ENCODE measurements at regions not wholly inside any gene's neighbourhood (a gene's known extent, or its start where the extent isn't known, plus 50 kb on each side); places are given as distances from the start of the nearest gene placed in this dataset.

DNA sequence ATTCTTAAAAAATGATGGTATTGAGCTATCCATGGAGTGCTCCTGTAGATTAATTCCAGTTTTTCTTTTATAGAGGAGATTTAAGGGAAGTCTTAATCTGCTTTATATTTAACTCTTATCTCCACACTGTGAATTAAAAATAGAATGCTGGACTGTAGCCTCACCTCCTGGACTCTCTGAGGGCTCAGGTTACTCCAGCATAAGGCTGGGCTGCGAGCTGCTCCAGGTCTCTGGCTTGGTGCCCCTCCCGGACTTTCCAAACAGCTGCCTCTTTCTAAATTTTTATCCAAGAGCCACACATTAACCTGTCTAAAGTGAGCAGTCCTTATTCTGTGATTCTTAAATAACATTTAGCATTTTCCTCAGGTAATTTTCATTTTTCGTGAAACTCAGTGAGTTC, 218.7 kb upstream of the JADE1 start:
- CTCF ChIA-PET: interaction anchor here (1.2 to 1.3 kb wide), 2 partner anchors 16 to 18 kb away, joined by 3 to 4 read pairs; no protein-coding TSS in a partner anchor
- DNase-seq (ENCODE audit: extremely low spot score): no peak
- TF ChIP-seq, protein P1, sequence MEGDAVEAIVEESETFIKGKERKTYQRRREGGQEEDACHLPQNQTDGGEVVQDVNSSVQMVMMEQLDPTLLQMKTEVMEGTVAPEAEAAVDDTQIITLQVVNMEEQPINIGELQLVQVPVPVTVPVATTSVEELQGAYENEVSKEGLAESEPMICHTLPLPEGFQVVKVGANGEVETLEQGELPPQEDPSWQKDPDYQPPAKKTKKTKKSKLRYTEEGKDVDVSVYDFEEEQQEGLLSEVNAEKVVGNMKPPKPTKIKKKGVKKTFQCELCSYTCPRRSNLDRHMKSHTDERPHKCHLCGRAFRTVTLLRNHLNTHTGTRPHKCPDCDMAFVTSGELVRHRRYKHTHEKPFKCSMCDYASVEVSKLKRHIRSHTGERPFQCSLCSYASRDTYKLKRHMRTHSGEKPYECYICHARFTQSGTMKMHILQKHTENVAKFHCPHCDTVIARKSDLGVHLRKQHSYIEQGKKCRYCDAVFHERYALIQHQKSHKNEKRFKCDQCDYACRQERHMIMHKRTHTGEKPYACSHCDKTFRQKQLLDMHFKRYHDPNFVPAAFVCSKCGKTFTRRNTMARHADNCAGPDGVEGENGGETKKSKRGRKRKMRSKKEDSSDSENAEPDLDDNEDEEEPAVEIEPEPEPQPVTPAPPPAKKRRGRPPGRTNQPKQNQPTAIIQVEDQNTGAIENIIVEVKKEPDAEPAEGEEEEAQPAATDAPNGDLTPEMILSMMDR (IDR thresholded peaks at IDR 0.05; ENCODE audit: control extremely low read depth, extremely low read depth, low read depth, missing control alignments): no peak
- POLR2A ChIA-PET: no interaction called here

DNA sequence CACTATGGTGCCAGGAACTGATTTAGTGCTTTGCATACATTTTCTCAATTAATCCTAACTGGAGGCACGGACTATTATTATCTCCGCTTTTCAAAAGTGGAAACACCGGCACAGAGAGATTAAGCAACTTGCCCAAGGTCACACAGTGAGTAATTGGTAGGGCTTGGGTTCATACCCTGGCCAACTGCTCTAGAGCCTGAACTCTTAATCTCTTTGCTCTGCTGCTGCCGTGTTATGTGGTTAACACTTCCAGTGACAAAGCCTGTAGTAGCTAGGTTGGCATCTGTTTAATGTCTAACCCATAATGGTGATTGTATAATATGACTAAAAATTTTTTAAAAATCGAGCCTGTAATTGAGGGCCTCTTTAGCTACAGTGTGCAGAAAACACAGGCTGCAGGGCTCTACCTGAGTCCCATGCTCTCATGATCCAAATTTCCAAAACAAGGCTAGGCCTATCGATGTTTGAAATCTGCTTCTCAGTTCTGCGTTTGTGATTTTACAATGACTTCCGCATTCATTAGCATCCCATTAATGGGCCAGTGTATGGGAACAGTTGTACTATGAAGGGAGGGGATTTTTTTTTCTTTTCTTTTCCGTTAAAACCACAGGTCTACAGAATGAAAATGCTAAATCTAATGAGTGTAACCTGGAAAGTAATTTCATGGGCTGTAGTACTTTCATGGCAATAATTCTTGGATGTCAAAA, 219.3 kb upstream of the JADE1 start:
- no peak for DNase-seq (ENCODE audit: extremely low spot score)
- POLR2A ChIA-PET: no interaction called here
- CTCF ChIA-PET: interaction anchor here (1.2 to 2.4 kb wide), 3 partner anchors 11 to 19 kb away, joined by 3 to 6 read pairs (median 4); no protein-coding TSS in a partner anchor

DNA sequence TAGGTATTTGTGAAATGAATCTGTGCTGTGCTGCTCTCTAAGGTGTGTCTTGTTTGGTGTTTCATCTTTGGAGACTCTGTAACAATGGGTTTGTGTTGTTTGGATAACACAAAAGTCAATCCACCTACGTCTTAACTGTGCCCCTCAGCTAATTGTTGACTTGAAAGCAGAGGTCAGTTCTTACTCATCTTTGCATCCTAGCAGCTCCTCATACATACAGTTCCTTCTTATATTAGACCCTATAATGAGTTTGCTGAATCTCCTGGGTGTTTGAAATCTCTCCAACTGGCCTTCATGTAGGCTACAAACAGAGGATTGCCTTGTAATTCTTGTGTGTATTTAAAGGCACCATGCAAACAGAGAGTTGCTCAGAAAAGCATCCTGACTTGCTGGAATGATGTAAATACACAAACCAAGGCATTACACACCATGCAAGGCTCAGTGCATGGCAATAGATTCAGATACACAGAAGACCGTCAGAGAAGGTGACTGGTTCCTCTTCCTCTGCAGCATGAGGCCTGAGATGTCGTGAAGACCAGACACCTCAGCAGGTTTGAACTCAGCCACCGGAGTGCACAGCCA, 220.0 kb upstream of the JADE1 start:
- ChIA-PET CTCF (interaction anchor here (1.8 to 2.4 kb wide), 2 partner anchors 10 to 16 kb away, joined by 4 to 6 read pairs; no protein-coding TSS in a partner anchor), POLR2A (no interaction called here)
- no peak for DNase-seq (ENCODE audit: extremely low spot score)
- TF ChIP-seq, protein P1 (IDR thresholded peaks at IDR 0.05; ENCODE audit: control extremely low read depth, extremely low read depth, low read depth, missing control alignments): no peak

More for the DNA sequence above, 219.3 kb upstream of the JADE1 start:
- TF ChIP-seq, protein P1 (IDR thresholded peaks at IDR 0.05; ENCODE audit: control extremely low read depth, extremely low read depth, low read depth, missing control alignments): no peak

- TF ChIP-seq, protein P1 (IDR thresholded peaks at IDR 0.05; ENCODE audit: control extremely low read depth, extremely low read depth, low read depth, missing control alignments): no peak
- ChIA-PET POLR2A (no interaction called here), CTCF (interaction anchor here (2.4 to 5.9 kb wide), 2 partner anchors 8 to 13 kb away, joined by 6 to 35 read pairs; no protein-coding TSS in a partner anchor)
These were observed 222.1 kb upstream of the JADE1 start for GRCh38 chr4:128587382-128587781.

GRCh38 chr4:128583753-128584712, 225.5 kb upstream of the JADE1 start:
- TF ChIP-seq, protein P1 (IDR thresholded peaks at IDR 0.05; ENCODE audit: control extremely low read depth, extremely low read depth, low read depth, missing control alignments): no peak
- no peak for DNase-seq (ENCODE audit: extremely low spot score)
- POLR2A ChIA-PET: no interaction called here
- CTCF ChIA-PET: interaction anchor here (1.1 to 5.9 kb wide), 2 partner anchors 9 to 28 kb away, joined by 4 to 35 read pairs; no protein-coding TSS in a partner anchor

More at GRCh38 chr4:128587382-128587781, 222.1 kb upstream of the JADE1 start:
- no peak for DNase-seq (ENCODE audit: extremely low spot score)

DNA sequence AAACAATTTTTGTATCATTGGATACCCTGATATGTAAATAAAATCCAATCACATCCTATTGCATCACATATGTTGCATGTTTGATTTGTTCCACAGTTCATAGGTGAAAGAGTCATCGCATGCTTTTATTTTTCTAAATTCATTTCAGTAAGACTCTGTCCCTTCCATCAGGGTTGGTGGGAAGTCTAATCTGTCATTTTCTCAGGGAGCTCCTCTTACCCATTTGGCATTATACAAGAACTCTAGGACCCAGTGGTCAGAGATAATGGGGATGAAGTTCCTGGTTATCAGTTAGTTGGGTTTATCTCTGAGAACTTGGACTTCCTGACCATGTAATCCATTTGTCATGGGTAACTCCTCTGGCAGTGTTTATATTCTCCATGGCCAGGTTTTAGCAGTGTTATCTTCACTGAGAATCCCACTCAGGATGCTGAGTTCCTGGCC, 227.1 kb upstream of the JADE1 start:
- TF ChIP-seq, protein P1 (IDR thresholded peaks at IDR 0.05; ENCODE audit: control extremely low read depth, extremely low read depth, low read depth, missing control alignments): no peak
- POLR2A ChIA-PET: no interaction called here
- CTCF ChIA-PET: interaction anchor here (5.9 kb wide), 1 partner anchor 8 kb away, joined by 35 read pairs; no protein-coding TSS in a partner anchor
- no peak for DNase-seq (ENCODE audit: extremely low spot score)

Data from GM10248 (cell line).